GM12872 (cell line): ENCODE measurements at regions not wholly inside any gene's neighbourhood (a gene's known extent, or its start where the extent isn't known, plus 50 kb on each side); places are given as distances from the start of the nearest gene placed in this dataset.

Experiments
- TF ChIP-seq, protein P1 (sequence below): IDR thresholded peaks from 3 replicates; pipeline ENCODE4 v1.5.1; 2011; ENCODE audit warnings: low read depth, mild to moderate bottlenecking, low read length, moderate library complexity; ENCODE audit not compliant: insufficient read depth

DNA sequence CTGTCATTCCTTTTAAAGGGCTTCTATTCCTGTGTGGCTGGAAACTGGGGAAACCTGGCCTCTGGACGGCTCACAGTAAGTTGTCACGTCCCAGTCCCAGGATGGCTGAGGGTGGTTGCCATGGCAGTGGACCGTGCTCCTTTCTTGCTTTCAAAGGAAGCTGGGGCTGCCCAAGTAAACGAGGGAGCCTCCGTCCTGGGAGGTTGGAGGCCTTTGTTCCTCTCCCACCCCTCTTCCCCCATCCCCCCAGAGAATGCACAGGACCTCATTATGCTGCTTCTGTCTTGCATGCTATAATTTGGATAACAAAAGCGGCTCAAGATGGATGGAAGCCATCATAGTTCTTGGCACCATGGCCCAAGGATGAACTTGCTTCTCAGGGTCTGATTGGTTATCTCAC, 325.5 kb upstream of the HS6ST1 start:
- TF ChIP-seq, protein P1, sequence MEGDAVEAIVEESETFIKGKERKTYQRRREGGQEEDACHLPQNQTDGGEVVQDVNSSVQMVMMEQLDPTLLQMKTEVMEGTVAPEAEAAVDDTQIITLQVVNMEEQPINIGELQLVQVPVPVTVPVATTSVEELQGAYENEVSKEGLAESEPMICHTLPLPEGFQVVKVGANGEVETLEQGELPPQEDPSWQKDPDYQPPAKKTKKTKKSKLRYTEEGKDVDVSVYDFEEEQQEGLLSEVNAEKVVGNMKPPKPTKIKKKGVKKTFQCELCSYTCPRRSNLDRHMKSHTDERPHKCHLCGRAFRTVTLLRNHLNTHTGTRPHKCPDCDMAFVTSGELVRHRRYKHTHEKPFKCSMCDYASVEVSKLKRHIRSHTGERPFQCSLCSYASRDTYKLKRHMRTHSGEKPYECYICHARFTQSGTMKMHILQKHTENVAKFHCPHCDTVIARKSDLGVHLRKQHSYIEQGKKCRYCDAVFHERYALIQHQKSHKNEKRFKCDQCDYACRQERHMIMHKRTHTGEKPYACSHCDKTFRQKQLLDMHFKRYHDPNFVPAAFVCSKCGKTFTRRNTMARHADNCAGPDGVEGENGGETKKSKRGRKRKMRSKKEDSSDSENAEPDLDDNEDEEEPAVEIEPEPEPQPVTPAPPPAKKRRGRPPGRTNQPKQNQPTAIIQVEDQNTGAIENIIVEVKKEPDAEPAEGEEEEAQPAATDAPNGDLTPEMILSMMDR: no peak

DNA sequence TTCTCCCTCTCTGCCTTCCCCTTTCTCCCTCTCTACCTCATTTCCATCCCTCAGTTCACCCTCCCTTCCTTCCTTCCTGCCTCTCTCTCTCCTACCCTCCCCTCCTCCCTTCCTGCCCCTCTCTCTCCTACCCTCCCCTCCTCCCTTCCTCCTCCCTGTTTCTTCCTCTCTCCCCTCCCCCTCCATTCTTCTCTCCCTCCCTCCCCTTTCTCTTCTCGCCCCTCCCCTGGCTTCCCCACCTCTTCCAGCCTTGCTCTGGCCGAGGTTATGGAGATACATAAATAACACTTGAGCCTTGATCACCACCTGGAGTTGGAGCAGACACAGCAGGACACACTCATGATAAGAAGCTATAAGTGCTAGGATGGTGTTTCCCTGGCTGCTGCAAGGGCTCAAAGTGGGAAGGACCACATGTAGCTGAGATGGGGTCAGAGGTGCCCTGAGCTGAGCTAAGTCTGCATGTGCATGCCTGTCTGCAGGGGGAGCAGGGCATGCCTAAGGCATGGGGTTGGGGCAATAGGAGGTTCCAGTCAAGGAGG, 326.1 kb upstream of the HS6ST1 start:
- TF ChIP-seq, protein P1: no peak

DNA sequence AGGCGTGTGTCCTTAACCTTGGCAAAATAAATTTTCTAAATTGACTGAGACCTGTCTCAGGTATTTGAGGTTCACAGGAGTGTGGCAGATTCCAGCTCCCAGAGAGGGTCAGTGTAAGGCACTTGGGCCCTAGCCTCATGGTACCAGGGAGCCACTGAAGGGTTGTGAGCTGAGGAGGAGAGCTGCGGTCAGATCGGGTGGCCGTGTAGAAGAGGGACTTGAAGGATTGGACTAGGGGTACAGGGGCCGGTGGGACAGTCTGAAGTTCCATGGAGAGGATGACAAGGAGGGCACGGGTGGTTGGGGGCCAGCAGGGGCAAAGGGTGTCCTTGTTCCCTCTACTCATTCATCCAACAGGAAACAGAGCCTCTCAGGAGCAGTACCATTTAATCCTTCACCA, 327.0 kb upstream of the HS6ST1 start:
- TF ChIP-seq, protein P1: no peak

DNA sequence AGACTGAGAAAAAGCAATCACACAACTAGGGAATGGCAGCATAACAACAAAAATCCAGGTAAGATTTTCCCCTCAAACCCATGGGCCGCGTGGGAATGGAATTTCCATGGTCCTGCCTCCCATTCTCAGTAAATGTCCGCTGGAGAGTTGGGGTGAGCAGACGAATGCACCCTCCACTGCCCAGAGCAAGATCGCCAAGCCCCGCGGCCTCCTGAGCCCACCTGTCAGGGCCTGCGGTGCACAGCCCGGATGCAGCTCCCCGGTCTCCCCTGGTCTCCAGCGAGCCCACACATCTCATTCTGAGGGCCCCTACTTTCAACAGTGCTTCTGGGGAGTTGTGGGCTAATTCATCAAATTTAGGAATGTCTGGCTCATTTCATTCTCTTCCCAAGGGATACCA, 327.4 kb upstream of the HS6ST1 start:
- TF ChIP-seq, protein P1: no peak

DNA sequence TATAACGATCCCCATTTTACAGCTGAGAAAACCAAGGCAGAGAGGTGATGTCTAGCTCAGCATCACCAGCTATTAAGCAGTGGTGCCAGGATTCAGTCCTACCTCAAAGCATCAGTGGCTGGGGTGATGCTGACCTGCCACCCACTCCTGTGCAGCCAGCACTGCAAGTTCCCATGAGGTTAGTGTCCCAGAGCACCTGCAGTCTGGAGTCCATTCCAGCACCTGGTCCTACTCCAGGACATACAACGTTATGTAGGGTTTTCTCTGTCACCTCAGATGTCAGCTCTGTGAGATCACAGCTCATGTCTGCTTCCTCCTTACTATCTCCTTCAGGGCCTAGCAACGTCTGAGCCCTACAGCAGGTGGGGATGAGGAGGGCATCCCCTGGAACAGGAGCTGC, 328.0 kb upstream of the HS6ST1 start:
- TF ChIP-seq, protein P1: no peak

DNA sequence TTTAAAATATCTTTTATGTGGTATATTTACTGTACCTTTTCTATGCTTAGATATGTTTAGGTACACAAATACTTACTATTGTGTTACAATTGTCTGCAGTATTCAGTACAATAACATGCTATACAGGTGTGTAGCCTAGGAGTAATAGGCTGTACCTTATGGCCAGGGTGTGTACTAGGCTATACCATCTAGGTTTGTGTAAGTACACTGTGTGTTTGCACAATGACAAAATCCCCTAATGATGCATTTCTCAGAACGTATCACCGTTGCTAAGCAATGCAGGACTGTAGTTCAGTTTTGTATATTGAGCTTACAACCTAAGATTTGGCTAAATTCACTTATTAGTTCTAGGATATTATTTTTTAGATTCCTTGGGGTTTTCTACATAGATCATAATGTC, 332.3 kb upstream of the HS6ST1 start:
- TF ChIP-seq, protein P1: no peak

DNA sequence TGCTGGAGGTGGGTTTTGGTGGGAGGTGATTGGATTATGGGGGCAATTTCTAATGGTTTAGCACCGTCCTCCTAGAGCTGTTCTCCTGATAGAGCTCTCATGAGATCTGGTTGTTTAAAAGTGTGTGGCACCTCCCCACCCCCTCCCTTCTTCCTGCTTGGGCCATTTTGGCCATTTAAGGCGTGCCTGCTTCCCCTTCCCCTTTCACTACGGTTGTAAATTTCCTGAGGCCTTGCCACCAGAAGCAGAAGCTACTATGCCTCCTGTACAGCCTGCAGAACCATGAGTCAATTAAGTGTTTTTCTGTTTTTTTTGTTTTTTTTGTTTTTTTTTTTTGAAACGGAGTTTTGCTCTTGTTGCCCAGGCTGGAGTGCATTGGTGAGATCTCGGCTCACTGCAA, 335.7 kb upstream of the HS6ST1 start:
- TF ChIP-seq, protein P1: no peak
